22Rv1 (cell line): ENCODE measurements at regions not wholly inside any gene's neighbourhood (a gene's known extent, or its start where the extent isn't known, plus 50 kb on each side); places are given as distances from the start of the nearest gene placed in this dataset.

Experiments
- ZFX ChIP-seq: fragments of 450-650 bp; IDR thresholded peaks from 2 replicates; pipeline ENCODE4 v1.6.1; 2017; ENCODE audit warnings: antibody characterized with exemption, borderline replicate concordance
- TF ChIP-seq, protein P1 (sequence below): fragments of 450-650 bp; IDR thresholded peaks from 2 replicates; pipeline ENCODE4 v1.5.1; 2017; ENCODE audit warnings: mild to moderate bottlenecking

DNA sequence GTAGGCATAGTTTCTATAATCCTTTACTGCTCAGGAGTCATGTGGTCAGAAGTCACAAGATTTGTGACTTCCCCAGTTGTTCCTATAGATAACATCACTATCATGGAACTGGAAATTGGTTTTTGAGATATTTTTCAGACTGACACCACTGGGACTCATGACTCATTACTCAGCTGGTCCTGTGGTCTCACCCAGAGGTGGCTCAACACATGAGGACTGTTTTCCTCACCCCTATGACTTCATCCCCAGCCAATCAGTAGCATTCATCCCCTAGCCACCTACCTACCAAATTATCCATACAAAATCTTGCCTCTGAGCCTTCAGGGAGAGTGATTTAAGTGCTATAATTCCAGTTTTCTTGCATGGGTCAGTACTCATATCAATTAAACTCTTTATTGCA is 1217.7 kb downstream of the EPHA7 start:
- TF ChIP-seq, protein P1, sequence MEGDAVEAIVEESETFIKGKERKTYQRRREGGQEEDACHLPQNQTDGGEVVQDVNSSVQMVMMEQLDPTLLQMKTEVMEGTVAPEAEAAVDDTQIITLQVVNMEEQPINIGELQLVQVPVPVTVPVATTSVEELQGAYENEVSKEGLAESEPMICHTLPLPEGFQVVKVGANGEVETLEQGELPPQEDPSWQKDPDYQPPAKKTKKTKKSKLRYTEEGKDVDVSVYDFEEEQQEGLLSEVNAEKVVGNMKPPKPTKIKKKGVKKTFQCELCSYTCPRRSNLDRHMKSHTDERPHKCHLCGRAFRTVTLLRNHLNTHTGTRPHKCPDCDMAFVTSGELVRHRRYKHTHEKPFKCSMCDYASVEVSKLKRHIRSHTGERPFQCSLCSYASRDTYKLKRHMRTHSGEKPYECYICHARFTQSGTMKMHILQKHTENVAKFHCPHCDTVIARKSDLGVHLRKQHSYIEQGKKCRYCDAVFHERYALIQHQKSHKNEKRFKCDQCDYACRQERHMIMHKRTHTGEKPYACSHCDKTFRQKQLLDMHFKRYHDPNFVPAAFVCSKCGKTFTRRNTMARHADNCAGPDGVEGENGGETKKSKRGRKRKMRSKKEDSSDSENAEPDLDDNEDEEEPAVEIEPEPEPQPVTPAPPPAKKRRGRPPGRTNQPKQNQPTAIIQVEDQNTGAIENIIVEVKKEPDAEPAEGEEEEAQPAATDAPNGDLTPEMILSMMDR: no peak
- no peak for TF ChIP-seq ZFX
